H1 (cell line): ENCODE measurements at regions not wholly inside any gene's neighbourhood (a gene's known extent, or its start where the extent isn't known, plus 50 kb on each side); places are given as distances from the start of the nearest gene placed in this dataset.

Source experiments
- CTCF ChIA-PET: fragments of 300-600 bp; sonication (Branson Sonifier 250); formaldehyde crosslinking; loops from one replicate; lab custom pipeline; 2021; ENCODE audit not compliant: partially characterized antibody; lab: Charles Lee
- POLR2A ChIA-PET: fragments of 300-600 bp; sonication (Branson Sonifier 250); formaldehyde crosslinking; loops from one replicate; lab custom pipeline; 2021; ENCODE audit warnings: inconsistent platforms; ENCODE audit not compliant: partially characterized antibody; lab: Charles Lee
- DNase-seq, 2 experiments: peaks; one replicate each; pipeline versions ENCODE4 v3.0.0 to v3.0.0-alpha.2; 2010 to 2022; ENCODE audit warnings: low spot score in 2 of 2, low read depth in 1 of 2, mixed read lengths in 1 of 2
- FAIRE-seq: peaks from 2 replicates; lab custom pipeline; 2011; peaks lifted over from hg19 to GRCh38; lab: Jason Lieb, UNC
- H2AFZ ChIP-seq: 2 replicates; pipeline ENCODE4 v1.8.1; 2012; ENCODE audit warnings: low read length, inconsistent platforms
- H2AK5ac ChIP-seq: 2 replicates; pipeline ENCODE4 v1.6.1; 2013; ENCODE audit warnings: low read depth, low read length
- H2BK120ac ChIP-seq: replicated peaks from 2 replicates; pipeline ENCODE3; 2013; ENCODE audit warnings: low read depth, low read length, inconsistent platforms
- H2BK12ac ChIP-seq: 2 replicates; pipeline ENCODE4 v1.6.1; 2013; ENCODE audit warnings: low read depth, low read length
- H2BK15ac ChIP-seq: 2 replicates; pipeline ENCODE4 v1.6.1; 2013; ENCODE audit warnings: low read length
- H2BK20ac ChIP-seq: 2 replicates; pipeline ENCODE4 v1.6.1; 2013; ENCODE audit warnings: low read length
- H2BK5ac ChIP-seq: 2 replicates; pipeline ENCODE4 v1.6.1; 2013; ENCODE audit warnings: low read depth, low read length
- H3K14ac ChIP-seq: 2 replicates; pipeline ENCODE4 v1.6.1; 2013; ENCODE audit warnings: inconsistent platforms; ENCODE audit not compliant: insufficient read length
- H3K18ac ChIP-seq: 2 replicates; pipeline ENCODE4 v1.6.1; 2013; ENCODE audit warnings: low read length; ENCODE audit errors: extremely low read depth
- H3K23ac ChIP-seq: 2 replicates; pipeline ENCODE4 v1.6.1; 2013; ENCODE audit warnings: inconsistent platforms; ENCODE audit not compliant: insufficient read length
- H3K23me2 ChIP-seq: 2 replicates; pipeline ENCODE4 v1.6.1; 2013; ENCODE audit warnings: low read depth, low read length
- H3K27ac ChIP-seq: 2 replicates; pipeline ENCODE4 v1.6.1; 2011; ENCODE audit warnings: low read depth, low read length, inconsistent platforms
- H3K27me3 ChIP-seq, 4 experiments: replicated peaks in 1 of 4; 1 replicate in 1 of 4; 2 replicates in 3 of 4; pipeline versions ENCODE4 v1.6.1 to v1.8.1; 2011 to 2013; ENCODE audit warnings: low read length in 3 of 4, mild to moderate bottlenecking in 3 of 4, inconsistent platforms in 2 of 4, mixed read lengths in 2 of 4, moderate library complexity in 1 of 4; ENCODE audit not compliant: control insufficient read depth in 3 of 4, insufficient read depth in 3 of 4; ENCODE audit errors: extremely low read depth in 1 of 4
- H3K36me3 ChIP-seq, 4 experiments: 2 replicates each; pipeline versions ENCODE4 v1.6.1 to v1.8.1; 2011 to 2013; ENCODE audit warnings: mild to moderate bottlenecking in 4 of 4, low read length in 3 of 4, moderate library complexity in 2 of 4, control low read depth in 1 of 4, inconsistent platforms in 1 of 4; ENCODE audit not compliant: insufficient read depth in 4 of 4, control insufficient read depth in 2 of 4
- H3K4ac ChIP-seq: replicated peaks from 2 replicates; pipeline ENCODE3; 2013; ENCODE audit warnings: low read length, low read depth, mixed read lengths, inconsistent platforms; ENCODE audit not compliant: insufficient read length
- H3K4me1 ChIP-seq, 4 experiments: replicated peaks in 1 of 4; 1 replicate in 1 of 4; 2 replicates in 3 of 4; pipeline versions ENCODE4 v1.6.1 to v1.8.1; 2011 to 2013; ENCODE audit warnings: low read length in 3 of 4, inconsistent platforms in 2 of 4, mixed read lengths in 1 of 4; ENCODE audit not compliant: insufficient read depth in 4 of 4, control insufficient read depth in 3 of 4
- H3K4me2 ChIP-seq, 2 experiments: 2 replicates each; pipeline versions ENCODE4 v1.6.1 to v1.8.1; 2011 to 2013; ENCODE audit warnings: low read depth in 2 of 2, low read length in 2 of 2, control low read depth in 1 of 2, inconsistent platforms in 1 of 2, mild to moderate bottlenecking in 1 of 2; ENCODE audit not compliant: insufficient read depth in 1 of 2
- H3K4me3 ChIP-seq, 4 experiments: fragments of 200-600, 300-600 bp in 1 of 4; sonication (generic), shearing (Covaris generic), sonication (Bioruptor Twin) in 1 of 4; 2 replicates each; pipeline versions ENCODE4 v1.5.1 to v1.8.1; 2011 to 2016; ENCODE audit warnings: low read length in 4 of 4, low read depth in 3 of 4, control low read depth in 2 of 4, inconsistent platforms in 2 of 4, mild to moderate bottlenecking in 2 of 4, mixed read lengths in 1 of 4, moderate library complexity in 1 of 4; ENCODE audit not compliant: insufficient read depth in 2 of 4; ENCODE audit errors: extremely low read depth in 1 of 4
- H3K56ac ChIP-seq: replicated peaks from 2 replicates; pipeline ENCODE3; 2013; ENCODE audit warnings: low read depth, mild to moderate bottlenecking, mixed read lengths, low read length, inconsistent platforms; ENCODE audit not compliant: insufficient read length
- H3K79me1 ChIP-seq: 2 replicates; pipeline ENCODE4 v1.6.1; 2013; ENCODE audit warnings: low read depth, low read length, control low read depth
- H3K79me2 ChIP-seq, 2 experiments: 2 replicates each; pipeline versions ENCODE4 v1.6.1 to v1.8.1; 2012 to 2013; ENCODE audit warnings: low read length in 2 of 2, mild to moderate bottlenecking in 2 of 2, inconsistent platforms in 1 of 2; ENCODE audit not compliant: insufficient read depth in 2 of 2, control insufficient read depth in 1 of 2
- H3K9ac ChIP-seq, 4 experiments: replicated peaks in 1 of 4; 1 replicate in 1 of 4; 2 replicates in 3 of 4; pipeline versions ENCODE4 v1.6.1 to v1.8.1; 2011 to 2013; ENCODE audit warnings: low read depth in 3 of 4, low read length in 3 of 4, control low read depth in 2 of 4, mild to moderate bottlenecking in 2 of 4, moderate library complexity in 2 of 4, inconsistent platforms in 1 of 4; ENCODE audit errors: extremely low read depth in 1 of 4
- H3K9me3 ChIP-seq, 2 experiments: 2 replicates each; pipeline versions ENCODE4 v1.6.1 to v1.8.1; 2012 to 2013; ENCODE audit warnings: mild to moderate bottlenecking in 2 of 2, moderate library complexity in 2 of 2, control low read depth in 1 of 2, inconsistent platforms in 1 of 2, low read depth in 1 of 2, low read length in 1 of 2, mixed read lengths in 1 of 2; ENCODE audit not compliant: insufficient read depth in 2 of 2
- H4K20me1 ChIP-seq, 2 experiments: replicated peaks in 1 of 2; 2 replicates each; pipeline versions ENCODE3 to v1.8.1; 2011 to 2013; ENCODE audit warnings: inconsistent platforms in 2 of 2, low read length in 2 of 2, mild to moderate bottlenecking in 1 of 2; ENCODE audit not compliant: insufficient read depth in 2 of 2, control insufficient read depth in 1 of 2
- H4K5ac ChIP-seq: 2 replicates; pipeline ENCODE4 v1.6.1; 2013; ENCODE audit warnings: low read length, low read depth, mixed read lengths, inconsistent platforms; ENCODE audit not compliant: insufficient read length
- H4K8ac ChIP-seq: 2 replicates; pipeline ENCODE4 v1.8.0; 2013; ENCODE audit warnings: mild to moderate bottlenecking, moderate library complexity, low read length, inconsistent platforms; ENCODE audit not compliant: insufficient read depth; ENCODE audit errors: extremely low read depth
- H4K91ac ChIP-seq: replicated peaks from 2 replicates; pipeline ENCODE3; 2013; ENCODE audit warnings: low read length, mixed read lengths, inconsistent platforms; ENCODE audit not compliant: insufficient read length
- KDM1A ChIP-seq: fragments of 200-600, 300-600 bp; sonication (generic); IDR thresholded peaks from 2 replicates; pipeline ENCODE4 v1.7.1; 2016; ENCODE audit warnings: mild to moderate bottlenecking, low read length, borderline replicate concordance
- SUZ12 ChIP-seq: fragments of 200-600 bp; sonication (generic); IDR thresholded peaks from 2 replicates; pipeline ENCODE4 v1.6.1; 2012; ENCODE audit warnings: mild to moderate bottlenecking, inconsistent platforms, low read length, moderate library complexity, mixed read lengths
- TCF12 ChIP-seq: IDR thresholded peaks from 2 replicates; pipeline ENCODE4 v1.6.1; 2011; ENCODE audit warnings: low read depth, mild to moderate bottlenecking, low read length
- WGBS, 2 experiments: shearing (Covaris generic) in 1 of 2; methylation state at CpG; one replicate each; pipeline versions ENCODE4 v1.1.6 to v1.1.7; 2013 to 2015; ENCODE audit warnings: low lambda C conversion rate in 2 of 2, mixed read lengths in 2 of 2, inconsistent platforms in 1 of 2, low coverage in 1 of 2, missing lambda C conversion rate in 1 of 2; ENCODE audit not compliant: insufficient replicate concordance in 2 of 2, insufficient coverage in 1 of 2, insufficient read length in 1 of 2; ENCODE audit errors: extremely low coverage in 1 of 2, missing lambda C conversion rate in 1 of 2; 5-methylcytosine and 5-hydroxymethylcytosine counted together

- TF ChIP-seq TCF12 (no peak), KDM1A (no peak), SUZ12 (no peak)
- no peaks in the 10 kb centered on the region for H3K79me2 ChIP-seq
- no peak overlapping the region for H2AFZ ChIP-seq
- no peaks in the 10 kb centered on the region for H3K27me3 ChIP-seq
- H3K23ac ChIP-seq: no peak overlapping the region
- H4K5ac ChIP-seq: no peak overlapping the region
- ChIA-PET CTCF (no interaction called here), POLR2A (no interaction called here)
- no peak overlapping the region for H4K91ac ChIP-seq
- H2BK5ac ChIP-seq: no peak overlapping the region
- 100% methylated on average over 1 of the region's 1 CpG; no CpG with 5 or more reads in 1 of the 2 experiments for WGBS, 2 experiments
- FAIRE-seq: no peak
- H2BK15ac ChIP-seq: no peak overlapping the region
- no peak for DNase-seq
- H3K56ac ChIP-seq: no peak overlapping the region
- no peak overlapping the region for H2BK12ac ChIP-seq
- no peaks in the 10 kb centered on the region for H3K4me1 ChIP-seq
- H2BK120ac ChIP-seq: no peak overlapping the region
- no peak overlapping the region for H3K9ac ChIP-seq
- H2AK5ac ChIP-seq: no peak overlapping the region
- H3K23me2 ChIP-seq: no peaks in the 10 kb centered on the region
- H3K18ac ChIP-seq: no peak overlapping the region
- H3K14ac ChIP-seq: no peak overlapping the region
- no peak overlapping the region for H2BK20ac ChIP-seq
- H4K8ac ChIP-seq: no peak overlapping the region
- no peaks in the 10 kb centered on the region for H3K9me3 ChIP-seq
- H3K4me2 ChIP-seq: no peak overlapping the region
- H3K27ac ChIP-seq: no peak overlapping the region
- no peaks in the 10 kb centered on the region for H4K20me1 ChIP-seq
- no peak overlapping the region for H3K4me3 ChIP-seq
- H3K36me3 ChIP-seq: no peaks in the 10 kb centered on the region
- H3K79me1 ChIP-seq: no peaks in the 10 kb centered on the region
- no peak overlapping the region for H3K4ac ChIP-seq
These were observed 205.5 kb downstream of the RPIA start for GRCh38 chr2:88896971-88897370.
